GM12878 (cell line): ENCODE measurements at regions not wholly inside any gene's neighbourhood (a gene's known extent, or its start where the extent isn't known, plus 50 kb on each side); places are given as distances from the start of the nearest gene placed in this dataset.

Experiments used
- ATAC-seq: fragments of 200-7000 bp; cut with Tn5 transposase; 3 replicates; pipeline ENCODE4 v1.9.1; 2020; ENCODE audit warnings: mild to moderate bottlenecking, moderate library complexity
- BruUV-seq: library from RNA; stranded (reverse); fragments of 400-500 nt; replicated peaks from 2 replicates; lab custom pipeline; 2021; lab: Mats Ljungman, UMichigan
- CTCF ChIA-PET: fragments of 300-600 bp; sonication (Branson Sonifier 250); formaldehyde crosslinking; extraction: SDS; loops from one replicate; lab custom pipeline; 2021; ENCODE audit warnings: inconsistent platforms; lab: Yijun Ruan, JAX
- POLR2A ChIA-PET: fragments of 350-600 bp; formaldehyde crosslinking; extraction: SDS; loops from one replicate; lab custom pipeline; 2021; ENCODE audit warnings: inconsistent platforms; lab: Charles Lee
- RAD21 ChIA-PET: fragments of 300-600 bp; sonication (Branson Sonifier 250); formaldehyde crosslinking; loops from one replicate; lab custom pipeline; 2023; ENCODE audit warnings: antibody characterized with exemption; ENCODE audit not compliant: unreplicated experiment; lab: Charles Lee
- SMC1A ChIA-PET: fragments of 300-600 bp; sonication (Branson Sonifier 250); formaldehyde crosslinking; loops from one replicate; lab custom pipeline; 2023; ENCODE audit not compliant: unreplicated experiment, uncharacterized antibody; lab: Charles Lee
- DNase-seq: peaks from one replicate; pipeline ENCODE4 v3.0.0-alpha.2; 2011; ENCODE audit warnings: low read depth, low spot score
- FAIRE-seq: peaks from 3 replicates; lab custom pipeline; 2011; peaks lifted over from hg19 to GRCh38; lab: Jason Lieb, UNC
- H2AFZ ChIP-seq: 2 replicates; pipeline ENCODE4 v1.6.0; 2011; ENCODE audit warnings: low read depth, low read length, control low read depth; ENCODE audit not compliant: control insufficient read depth
- H3K27ac ChIP-seq: 2 replicates; pipeline ENCODE4 v1.5.1; 2011; ENCODE audit warnings: control low read depth; ENCODE audit not compliant: control insufficient read depth, insufficient read depth
- H3K27me3 ChIP-seq, 2 experiments: replicated peaks in 1 of 2; 2 replicates each; pipeline versions ENCODE4 v1.6.0 to v1.6.1; 2011; ENCODE audit warnings: low read length in 1 of 2; ENCODE audit not compliant: control insufficient read depth in 2 of 2, insufficient read depth in 2 of 2
- H3K36me3 ChIP-seq, 2 experiments: 2 replicates each; pipeline ENCODE4 v1.5.1; 2011; ENCODE audit warnings: low read length in 1 of 2; ENCODE audit not compliant: control insufficient read depth in 2 of 2, insufficient read depth in 2 of 2
- H3K4me1 ChIP-seq: 2 replicates; pipeline ENCODE4 v1.6.1; 2011; ENCODE audit warnings: mild to moderate bottlenecking, low read length, moderate library complexity, mixed read lengths; ENCODE audit not compliant: control insufficient read depth, insufficient read depth
- H3K4me2 ChIP-seq: 2 replicates; pipeline ENCODE4 v1.6.0; 2011; ENCODE audit warnings: control low read depth; ENCODE audit not compliant: control insufficient read depth, insufficient read depth
- H3K4me3 ChIP-seq: fragments of 200-600 bp; sonication (generic); 2 replicates; pipeline ENCODE4 v1.5.1; 2016
- H3K79me2 ChIP-seq: 2 replicates; pipeline ENCODE4 v1.6.0; 2011; ENCODE audit warnings: low read length; ENCODE audit not compliant: control insufficient read depth, insufficient read depth
- H3K9ac ChIP-seq: 2 replicates; pipeline ENCODE4 v1.8.0; 2011; ENCODE audit warnings: low read length, control low read depth, mixed read lengths; ENCODE audit not compliant: control insufficient read depth, insufficient read depth
- H3K9me3 ChIP-seq: replicated peaks from 3 replicates; pipeline ENCODE4 v1.5.1; 2011; ENCODE audit warnings: mild to moderate bottlenecking, low read length; ENCODE audit not compliant: control insufficient read depth, insufficient read depth
- H4K20me1 ChIP-seq: 2 replicates; pipeline ENCODE4 v1.6.0; 2011; ENCODE audit not compliant: control insufficient read depth, insufficient read depth
- CHD2 ChIP-seq: IDR thresholded peaks from 2 replicates; pipeline ENCODE4 v1.6.1; 2011; ENCODE audit warnings: low read depth, low read length, improper control_type of control experiment, borderline replicate concordance
- ELK1 ChIP-seq: IDR thresholded peaks from 2 replicates; pipeline ENCODE4 v1.6.1; 2012; ENCODE audit warnings: low read depth, low read length, improper control_type of control experiment
- EZH2 ChIP-seq: IDR thresholded peaks from 2 replicates; pipeline ENCODE4 v1.6.1; 2012; ENCODE audit warnings: low read depth, mild to moderate bottlenecking, control low read depth, inconsistent platforms, low read length, borderline replicate concordance; ENCODE audit not compliant: control insufficient read depth
- FOS ChIP-seq: IDR thresholded peaks from 3 replicates; pipeline ENCODE4 v1.6.1; 2011; ENCODE audit warnings: borderline replicate concordance; ENCODE audit not compliant: insufficient read length; ENCODE audit errors: extremely low read depth
- FOXM1 ChIP-seq: IDR thresholded peaks from 2 replicates; pipeline ENCODE4 v1.6.1; 2012; ENCODE audit warnings: low read depth, mild to moderate bottlenecking, inconsistent platforms, low read length, moderate library complexity
- MYB ChIP-seq: fragments of 150-350 bp; IDR thresholded peaks from 2 replicates; pipeline ENCODE4 v1.6.1; 2014; ENCODE audit warnings: mild to moderate bottlenecking, low read depth, low read length, borderline replicate concordance
- NR2C2 ChIP-seq: IDR thresholded peaks from 2 replicates; pipeline ENCODE4 v1.6.1; 2011; ENCODE audit warnings: borderline replicate concordance, low read depth; ENCODE audit not compliant: control insufficient read depth, insufficient read length
- NRF1 ChIP-seq: conservative IDR thresholded peaks from 2 replicates; pipeline ENCODE4 v1.6.1; 2011; ENCODE audit warnings: mild to moderate bottlenecking, low read depth, low read length, improper control_type of control experiment
- REST ChIP-seq: IDR thresholded peaks from 2 replicates; pipeline ENCODE4 v1.6.1; 2012; ENCODE audit warnings: mild to moderate bottlenecking, low read depth, low read length
- SMARCA5 ChIP-seq: fragments of 450-650 bp; IDR thresholded peaks from 2 replicates; pipeline ENCODE4 v1.6.1; 2017; ENCODE audit warnings: mild to moderate bottlenecking
- SMC3 ChIP-seq: IDR thresholded peaks from 2 replicates; pipeline ENCODE4 v1.6.1; 2011; ENCODE audit warnings: low read length, improper control_type of control experiment, borderline replicate concordance
- YY1 ChIP-seq: IDR thresholded peaks from 2 replicates; pipeline ENCODE4 v1.6.1; 2011; ENCODE audit warnings: low read depth, mild to moderate bottlenecking, low read length
- WGBS: methylation state at CpG from one replicate; pipeline ENCODE4 v1.1.6; 2016; ENCODE audit warnings: low lambda C conversion rate; ENCODE audit not compliant: insufficient replicate concordance, insufficient coverage; ENCODE audit errors: missing lambda C conversion rate; 5-methylcytosine and 5-hydroxymethylcytosine counted together
- in situ Hi-C: fragments of 300-500 bp; cut with MboI; formaldehyde crosslinking; loops from 9 replicates; pipeline ENCODE4 v1.14.3; 2018; ENCODE audit warnings: mixed read lengths
- intact Hi-C: fragments of 100-400 bp; cut with micrococcal nuclease; formaldehyde crosslinking; loops from one replicate; pipeline ENCODE4 v1.14.2; 2022; ENCODE audit not compliant: unreplicated experiment

GRCh38 chr4:156571146-156571545, 400.5 kb downstream of the PDGFC start:
- Histone ChIP-seq H3K27me3 (no peaks in the 10 kb centered on the region), H3K36me3 (no peaks in the 10 kb centered on the region), H3K9me3 (no peaks in the 10 kb centered on the region), H3K4me1 (no peaks in the 10 kb centered on the region), H4K20me1 (no peaks in the 10 kb centered on the region), H3K4me3 (no peak overlapping the region), H3K79me2 (no peaks in the 10 kb centered on the region), H3K27ac (no peak overlapping the region), H2AFZ (no peak overlapping the region), H3K9ac (no peak overlapping the region), H3K4me2 (no peak overlapping the region)
- in situ Hi-C loops = no loop called here
- ATAC-seq = no peak
- POLR2A ChIA-PET = no interaction called here
- intact Hi-C loops = no loop called here
- no peak for FAIRE-seq
- RAD21 ChIA-PET = no interaction called here
- CTCF ChIA-PET = no interaction called here
- TF ChIP-seq EZH2 = no peak
- no peak for TF ChIP-seq NRF1
- TF ChIP-seq MYB = no peak
- TF ChIP-seq NR2C2 = no peak
- TF ChIP-seq YY1 = no peak
- TF ChIP-seq ELK1 = no peak
- no peak for TF ChIP-seq FOXM1
- no peak for TF ChIP-seq SMC3
- no peak for TF ChIP-seq REST
- TF ChIP-seq FOS = no peak
- no peak for TF ChIP-seq CHD2
- TF ChIP-seq SMARCA5 = no peak
- WGBS = 3% methylated on average over 5 of the region's 5 CpGs
- DNase-seq = no peak
- BruUV-seq = no TSS peak
- SMC1A ChIA-PET = interaction anchor here (1.1 kb wide), 1 partner anchor 9 kb away, joined by 4 read pairs; no protein-coding TSS in a partner anchor
